Stimulated activated CD8-positive, alpha-beta memory T cell treated with anti-CD3 and anti-CD28 coated beads, Interleukin-15, amount 100 ng/mL, for 4 hours (primary cell): ENCODE measurements at regions not wholly inside any gene's neighbourhood (a gene's known extent, or its start where the extent isn't known, plus 50 kb on each side); places are given as distances from the start of the nearest gene placed in this dataset.
"Not testable (repeated sequence)": the region's sequence is repeated elsewhere in the genome, so short reads cannot be mapped to it uniquely, and the experiment has no call there.

ENCODE experiments used
- DNase-seq, 2 donors: peaks; one replicate each; pipeline ENCODE4 v3.0.0-alpha.2; 2020; ENCODE audit warnings: low read depth in 2 of 2

- no peak for DNase-seq
Measured at GRCh38 chr3:105093371-105094252, 273.1 kb upstream of the ALCAM start.

GRCh38 chr3:105094588-105094987, 272.1 kb upstream of the ALCAM start:
- no peak for DNase-seq

DNA sequence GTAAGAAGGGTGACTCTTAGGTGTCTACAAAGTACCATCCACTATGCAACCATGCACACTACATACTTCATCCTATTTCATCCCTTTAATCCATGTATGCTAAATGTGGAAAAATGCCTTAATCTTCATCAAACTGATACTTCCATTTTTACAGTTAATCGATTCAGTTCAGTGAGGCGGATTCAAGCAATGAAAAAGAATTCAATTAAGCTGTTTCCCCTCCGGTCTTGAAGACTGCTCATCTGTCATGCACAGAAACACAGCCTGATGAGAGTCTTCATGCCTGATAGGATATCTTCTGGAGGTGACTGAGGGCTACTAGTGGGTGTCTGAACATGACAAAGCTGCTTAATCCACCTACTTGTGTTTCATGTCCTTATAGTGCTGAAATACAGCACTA, 270.6 kb upstream of the ALCAM start:
- no peak for DNase-seq

- DNase-seq: no peak
Measured at GRCh38 chr3:105101603-105102002, 265.1 kb upstream of the ALCAM start.

GRCh38 chr3:105103139-105103538, 263.6 kb upstream of the ALCAM start:
- DNase-seq: no peak

GRCh38 chr3:105108823-105109222, 257.9 kb upstream of the ALCAM start:
- no peak for DNase-seq

GRCh38 chr3:105118905-105119304, 247.8 kb upstream of the ALCAM start:
- DNase-seq: no peak

DNA sequence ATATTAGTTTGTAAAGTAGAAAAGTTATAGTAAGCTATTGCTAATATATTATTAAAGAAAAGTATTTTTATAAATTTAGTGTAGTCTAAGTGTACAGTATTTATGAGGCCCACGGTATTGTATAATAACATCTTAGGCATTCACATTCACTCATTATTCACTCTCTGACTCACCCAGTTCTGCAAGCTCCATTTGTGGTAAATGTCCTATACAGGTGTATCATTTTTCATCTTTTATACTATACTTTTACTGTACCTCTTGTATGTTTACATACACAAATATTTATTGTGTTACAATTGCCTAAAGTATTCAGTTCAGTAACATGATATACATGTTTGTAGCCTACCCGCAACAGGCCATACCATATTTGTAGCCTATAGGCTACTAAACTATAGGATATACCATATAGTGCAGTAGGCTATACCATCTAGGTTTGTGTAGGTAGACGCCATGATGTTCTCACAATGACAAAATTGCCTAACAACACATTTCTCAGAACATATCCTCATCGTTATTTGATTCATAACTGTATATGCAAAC, 246.8 kb upstream of the ALCAM start:
- no peak for DNase-seq

DNA sequence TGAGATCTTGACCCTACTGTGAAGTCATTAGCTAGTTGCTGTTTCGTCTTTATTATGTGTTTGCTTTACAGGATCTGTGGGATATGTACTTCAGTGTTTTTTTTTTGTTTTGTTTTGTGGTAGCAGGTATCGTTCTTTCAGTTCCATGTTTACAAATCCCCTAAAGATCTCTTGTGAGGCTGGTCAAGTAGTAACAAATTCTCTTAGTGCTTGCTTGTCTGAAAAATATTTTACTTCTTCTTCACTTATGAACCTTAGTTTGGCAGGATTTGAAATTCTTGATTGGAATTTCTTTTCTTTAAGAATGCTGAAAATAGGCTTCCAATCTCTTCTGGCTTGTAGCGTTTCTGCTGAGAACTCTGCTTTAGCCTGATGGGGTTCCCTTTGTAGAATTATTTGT, 235.8 kb upstream of the ALCAM start:
- DNase-seq: no peak

DNA sequence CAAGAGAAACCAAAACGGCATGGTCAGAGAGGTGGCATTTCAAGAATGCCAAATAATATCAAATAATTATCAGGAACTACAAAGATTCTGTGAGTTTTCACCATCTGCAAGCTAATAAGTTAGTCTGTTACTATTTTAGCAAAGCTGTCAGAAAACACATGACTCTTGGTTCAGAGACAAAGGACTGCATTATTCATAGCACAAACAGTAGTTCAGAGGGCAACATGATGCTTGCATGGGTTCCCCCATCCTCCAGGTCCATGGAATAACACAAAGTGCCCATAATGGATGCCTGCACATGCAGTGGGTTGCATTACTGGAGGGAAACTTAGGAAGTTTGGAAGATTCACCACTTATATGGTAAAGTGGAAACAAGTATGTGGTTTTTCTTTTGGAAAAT, 228.8 kb upstream of the ALCAM start:
- no peak for DNase-seq

DNA sequence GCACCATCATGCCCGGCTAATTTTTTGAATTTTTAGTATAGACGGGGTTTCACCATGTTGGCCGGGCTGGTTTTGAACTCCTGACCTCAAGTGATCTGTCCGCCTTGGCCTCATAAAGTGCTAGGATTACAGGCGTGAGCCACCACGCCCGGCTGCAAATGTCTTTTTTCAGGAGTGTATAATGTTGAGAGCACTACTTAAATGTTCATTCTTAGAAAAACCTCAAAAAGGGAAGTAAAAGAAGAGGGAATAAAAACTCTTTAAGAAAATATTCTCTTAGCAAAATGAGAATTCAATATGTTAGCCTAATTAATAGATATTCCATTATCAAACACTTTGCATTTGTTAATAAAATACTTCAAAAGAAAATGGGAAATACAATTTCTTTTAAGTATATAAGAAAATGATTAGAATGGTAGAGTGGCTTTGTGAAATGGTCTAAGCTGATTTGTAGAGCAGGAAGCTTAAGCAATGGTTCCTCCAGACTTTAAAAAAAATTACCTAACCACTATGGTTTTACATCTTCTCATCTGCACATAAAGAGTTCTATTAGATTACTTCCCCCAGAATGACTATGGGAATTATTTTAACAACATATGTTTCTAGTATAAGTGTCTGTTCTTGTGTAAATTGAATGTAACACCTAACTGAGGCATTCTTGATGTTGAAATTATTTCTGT, 226.7 kb upstream of the ALCAM start:
- no peak for DNase-seq

DNA sequence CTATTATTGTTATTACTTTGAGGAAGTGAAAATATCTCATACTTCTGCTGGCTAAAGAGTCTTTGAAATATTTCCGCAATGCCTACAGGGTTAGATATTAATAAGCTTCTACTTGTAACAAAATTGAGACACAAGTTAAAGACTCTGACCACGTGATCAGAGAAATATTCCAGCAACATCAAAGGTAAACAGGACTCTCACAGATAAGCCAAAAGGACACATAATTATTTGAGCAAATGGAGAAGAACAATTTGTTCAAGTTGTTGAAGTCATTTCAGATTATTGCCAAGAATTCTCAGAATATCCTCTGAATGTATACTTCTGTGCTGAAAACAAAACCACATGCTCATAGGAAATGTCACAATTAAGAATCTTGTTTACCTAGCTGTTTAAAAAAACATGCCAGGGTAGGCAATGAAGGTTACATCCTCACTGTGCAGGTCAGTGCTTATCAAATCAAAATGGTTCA, 225.8 kb upstream of the ALCAM start:
- no peak for DNase-seq

DNA sequence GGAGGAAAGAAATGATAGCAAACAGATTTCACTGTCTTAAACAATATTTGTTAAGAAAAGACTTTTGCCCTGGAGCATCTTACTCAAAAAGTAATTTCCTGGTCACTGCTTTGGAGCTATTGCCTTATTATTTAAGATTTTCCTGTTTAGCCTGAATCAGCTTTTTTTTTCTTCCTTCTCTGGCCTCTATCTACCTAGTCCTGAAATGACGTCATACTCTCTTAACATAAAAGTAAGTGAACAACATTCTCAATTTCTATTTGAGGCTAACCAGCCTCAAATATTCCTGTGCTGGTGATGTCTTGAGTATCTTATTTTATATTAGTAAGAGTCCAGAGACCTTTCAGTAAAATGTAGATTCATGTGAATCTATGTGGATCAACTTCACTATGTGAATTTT, 221.9 kb upstream of the ALCAM start:
- DNase-seq: no peak

- no peak for DNase-seq
Measured at GRCh38 chr3:105145511-105145910, 221.2 kb upstream of the ALCAM start.

- not testable (repeated sequence) for DNase-seq
Measured at GRCh38 chr3:105149197-105149596, 217.5 kb upstream of the ALCAM start.

DNA sequence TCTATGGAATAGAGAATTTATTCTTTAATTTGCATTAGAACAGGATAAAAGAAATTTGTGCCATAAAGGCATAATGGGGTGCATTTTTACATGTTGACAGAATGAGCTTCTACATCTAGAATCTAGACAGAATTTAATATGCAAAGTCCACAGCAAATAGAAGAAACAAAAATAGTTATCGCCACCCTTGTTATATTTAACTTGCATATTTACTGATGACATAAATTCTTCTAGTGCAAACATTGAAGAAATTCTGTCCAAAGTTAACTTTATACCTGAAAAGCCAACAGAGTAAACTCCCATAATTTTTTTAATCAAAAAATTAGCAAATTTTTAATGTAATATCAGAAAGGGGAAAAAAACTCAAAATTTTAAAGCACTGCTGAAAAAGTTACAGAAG, 213.7 kb upstream of the ALCAM start:
- no peak for DNase-seq

GRCh38 chr3:105154692-105155091, 212.0 kb upstream of the ALCAM start:
- no peak for DNase-seq

DNA sequence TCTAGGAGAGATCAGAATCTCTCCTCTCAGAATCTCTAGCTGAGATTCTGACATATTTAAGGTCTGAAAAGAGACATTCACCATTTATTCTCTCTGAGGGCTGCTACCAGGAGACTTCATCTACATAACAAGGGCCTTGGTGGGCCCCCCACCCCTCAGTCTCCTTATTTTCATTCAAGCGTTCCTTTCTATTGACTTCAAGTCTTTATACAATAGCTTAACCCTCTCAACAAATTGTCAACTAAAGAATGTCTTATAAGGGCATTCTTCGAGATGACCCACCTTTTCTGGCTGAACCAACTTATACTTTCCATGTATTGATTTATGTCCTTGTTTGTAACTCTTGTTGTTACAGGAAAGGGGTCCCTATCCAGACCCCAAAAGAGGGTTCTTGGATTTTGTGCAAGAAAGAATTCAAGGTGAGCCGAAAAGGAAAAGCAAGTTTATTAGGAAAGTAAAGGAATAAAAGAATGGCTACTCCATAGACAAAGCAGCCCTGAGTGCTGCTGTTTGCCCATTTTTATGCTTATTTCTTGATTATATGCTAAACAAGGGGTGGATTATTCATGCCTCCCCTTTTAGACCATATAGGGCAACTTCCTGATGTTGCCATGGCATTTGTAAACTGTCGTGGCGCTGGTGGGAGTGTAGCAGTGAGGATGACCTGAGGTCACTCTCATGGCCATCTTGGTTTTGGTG, 209.5 kb upstream of the ALCAM start:
- no peak for DNase-seq

- no peak for DNase-seq
Measured at GRCh38 chr3:105157766-105158085, 209.0 kb upstream of the ALCAM start.

DNA sequence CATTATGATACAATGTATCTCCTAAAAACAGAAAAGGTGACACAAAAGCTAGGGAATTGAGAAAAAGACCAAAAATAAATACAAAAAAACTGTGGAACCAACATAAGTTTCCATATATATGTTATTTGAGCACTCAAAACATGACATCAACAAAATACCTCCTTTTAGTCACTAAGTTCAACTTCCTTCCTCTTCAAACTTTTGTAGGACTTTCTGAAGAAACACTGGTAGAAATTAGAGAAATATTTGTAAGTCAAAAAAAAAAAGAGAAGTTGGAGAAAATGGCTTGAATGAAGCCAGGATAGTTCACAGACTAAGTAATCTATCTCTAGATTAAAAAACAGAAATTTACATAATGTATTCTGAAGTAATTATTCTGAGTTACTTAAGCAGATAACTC, 208.4 kb upstream of the ALCAM start:
- no peak for DNase-seq

DNA sequence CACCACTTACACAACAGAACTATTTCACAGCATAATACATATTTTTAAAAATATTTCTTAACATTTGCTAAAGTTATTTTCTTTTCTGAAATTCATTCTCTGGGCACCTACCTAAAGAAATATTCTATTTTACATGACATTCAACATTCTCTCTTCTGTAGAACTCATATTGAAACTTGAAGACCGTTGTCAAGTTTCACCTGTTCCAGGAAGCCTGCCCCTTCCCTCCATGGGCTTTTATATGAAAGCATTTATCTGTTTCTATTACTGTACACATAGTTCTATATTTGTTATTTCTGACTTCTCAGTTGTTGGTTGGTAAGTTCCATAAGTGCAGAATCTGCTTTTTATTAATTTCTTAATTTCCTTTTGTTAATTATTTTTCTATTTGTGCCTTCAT, 204.3 kb upstream of the ALCAM start:
- DNase-seq: no peak

DNA sequence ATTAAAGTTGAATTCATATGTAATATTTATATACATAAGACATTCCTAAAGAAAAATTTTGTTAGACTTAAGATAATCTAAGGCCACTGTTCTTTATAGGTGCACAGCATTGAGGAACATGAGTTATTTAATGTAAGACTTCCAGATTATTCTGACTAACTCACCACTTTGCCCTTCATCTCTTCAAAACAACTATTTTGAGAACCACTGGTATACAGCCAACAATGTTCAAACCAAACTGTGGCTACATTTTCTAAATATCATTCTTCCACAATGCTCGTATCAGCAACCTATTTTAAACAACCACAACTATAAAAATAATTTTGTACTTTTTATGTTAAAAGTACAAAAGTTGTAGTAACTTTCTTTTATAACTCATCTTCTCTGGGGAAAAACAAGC, 199.8 kb upstream of the ALCAM start:
- no peak for DNase-seq

DNA sequence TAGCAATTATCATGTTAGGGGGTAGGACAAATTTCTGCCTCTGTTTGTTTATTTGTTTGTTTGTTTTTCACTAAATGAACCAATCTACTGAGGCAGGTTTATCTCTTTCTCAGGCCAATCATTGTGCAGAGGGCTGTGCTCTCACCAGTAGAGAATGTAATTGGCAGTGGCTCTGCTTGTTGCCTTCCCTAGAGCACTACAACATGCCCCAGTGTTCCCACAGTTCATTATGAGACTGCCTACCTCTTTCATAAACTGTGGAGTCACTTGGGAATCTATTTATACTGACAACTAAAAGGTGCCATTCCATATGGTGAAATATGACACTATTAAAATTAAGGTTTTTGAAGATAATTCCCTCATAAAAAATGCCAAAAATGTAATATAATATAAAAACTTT, 196.3 kb upstream of the ALCAM start:
- no peak for DNase-seq
